Peyer's patch (tissue), 4 donors: ENCODE measurements at regions not wholly inside any gene's neighbourhood (a gene's known extent, or its start where the extent isn't known, plus 50 kb on each side); places are given as distances from the start of the nearest gene placed in this dataset.

Experiments
- CTCF ChIP-seq, 6 experiments: fragments of 450-650 bp in 4 of 6; fragments of 200-600 bp in 2 of 6; sonication (generic) in 1 of 6; IDR thresholded peaks; one replicate each; pipeline ENCODE4 v1.5.1; 2017 to 2019; ENCODE audit warnings: antibody characterized with exemption in 6 of 6, mild to moderate bottlenecking in 3 of 6, moderate library complexity in 1 of 6
- POLR2A ChIP-seq, 2 donors: fragments of 450-650 bp; IDR thresholded peaks; one replicate each; pipeline ENCODE4 v1.5.1; 2017; ENCODE audit warnings: antibody characterized with exemption in 2 of 2, mild to moderate bottlenecking in 2 of 2, moderate library complexity in 2 of 2

- TF ChIP-seq CTCF (IDR thresholded peaks at IDR 0.05), result no peak
- TF ChIP-seq POLR2A (IDR thresholded peaks at IDR 0.05), result no peak
Measured at GRCh38 chr14:76936483-76936882, 92.0 kb downstream of the IRF2BPL start.
